ENCODE measurements at regions not wholly inside any gene's neighbourhood (a gene's known extent, or its start where the extent isn't known, plus 50 kb on each side); places are given as distances from the start of the nearest gene placed in this dataset.

DNA sequence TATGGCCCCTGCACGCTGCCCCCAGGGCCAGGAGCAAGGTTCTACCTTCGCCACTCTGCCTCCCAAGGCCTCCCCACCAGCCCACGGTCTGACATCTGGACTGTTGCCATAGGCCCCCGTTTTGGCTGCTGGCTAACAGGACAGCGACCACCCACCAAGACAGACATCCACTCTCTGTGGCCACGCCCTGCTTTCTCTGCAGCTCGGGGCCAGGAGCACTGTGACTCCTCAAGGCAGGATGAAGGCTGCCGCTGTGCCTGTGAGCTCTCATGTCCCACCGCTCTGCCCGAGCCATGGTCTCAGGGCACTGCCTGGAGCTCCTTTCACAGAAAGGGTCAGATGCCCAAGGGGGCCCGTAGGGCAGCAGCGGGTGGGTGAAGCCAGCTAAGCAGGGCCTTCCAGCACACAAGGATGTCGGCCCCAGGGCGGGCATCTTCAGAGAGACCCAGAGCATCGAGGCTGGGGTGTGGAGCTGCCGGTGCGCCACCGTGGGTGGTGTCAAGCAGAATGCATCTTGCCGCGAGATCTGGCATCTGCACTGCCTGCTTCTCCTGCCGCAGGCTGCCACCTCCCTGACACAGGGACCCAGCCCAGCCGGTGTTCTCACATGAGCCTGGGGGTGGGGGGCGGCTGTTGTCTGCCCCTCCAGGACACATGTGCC lies 92.2 kb upstream of the ADAMTS2 start:
- TF ChIP-seq, protein P1, sequence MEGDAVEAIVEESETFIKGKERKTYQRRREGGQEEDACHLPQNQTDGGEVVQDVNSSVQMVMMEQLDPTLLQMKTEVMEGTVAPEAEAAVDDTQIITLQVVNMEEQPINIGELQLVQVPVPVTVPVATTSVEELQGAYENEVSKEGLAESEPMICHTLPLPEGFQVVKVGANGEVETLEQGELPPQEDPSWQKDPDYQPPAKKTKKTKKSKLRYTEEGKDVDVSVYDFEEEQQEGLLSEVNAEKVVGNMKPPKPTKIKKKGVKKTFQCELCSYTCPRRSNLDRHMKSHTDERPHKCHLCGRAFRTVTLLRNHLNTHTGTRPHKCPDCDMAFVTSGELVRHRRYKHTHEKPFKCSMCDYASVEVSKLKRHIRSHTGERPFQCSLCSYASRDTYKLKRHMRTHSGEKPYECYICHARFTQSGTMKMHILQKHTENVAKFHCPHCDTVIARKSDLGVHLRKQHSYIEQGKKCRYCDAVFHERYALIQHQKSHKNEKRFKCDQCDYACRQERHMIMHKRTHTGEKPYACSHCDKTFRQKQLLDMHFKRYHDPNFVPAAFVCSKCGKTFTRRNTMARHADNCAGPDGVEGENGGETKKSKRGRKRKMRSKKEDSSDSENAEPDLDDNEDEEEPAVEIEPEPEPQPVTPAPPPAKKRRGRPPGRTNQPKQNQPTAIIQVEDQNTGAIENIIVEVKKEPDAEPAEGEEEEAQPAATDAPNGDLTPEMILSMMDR (IDR thresholded peaks at IDR 0.05), result no peak
- TF ChIP-seq POLR2A (IDR thresholded peaks at IDR 0.05), result no peak
- 61 to 69% methylated on average over 17 to 23 of the region's 23 CpGs for WGBS, 2 donors
- DNase-seq (ENCODE audit: low spot score in 2 of 2), result no peak
- intact Hi-C loops (cut with DNase I; ENCODE audit: low total_unique reads), result no loop called here
- H3K4me3 ChIP-seq (ENCODE audit: low read depth, poor library complexity, severe bottlenecking), result no peak overlapping the region

DNA sequence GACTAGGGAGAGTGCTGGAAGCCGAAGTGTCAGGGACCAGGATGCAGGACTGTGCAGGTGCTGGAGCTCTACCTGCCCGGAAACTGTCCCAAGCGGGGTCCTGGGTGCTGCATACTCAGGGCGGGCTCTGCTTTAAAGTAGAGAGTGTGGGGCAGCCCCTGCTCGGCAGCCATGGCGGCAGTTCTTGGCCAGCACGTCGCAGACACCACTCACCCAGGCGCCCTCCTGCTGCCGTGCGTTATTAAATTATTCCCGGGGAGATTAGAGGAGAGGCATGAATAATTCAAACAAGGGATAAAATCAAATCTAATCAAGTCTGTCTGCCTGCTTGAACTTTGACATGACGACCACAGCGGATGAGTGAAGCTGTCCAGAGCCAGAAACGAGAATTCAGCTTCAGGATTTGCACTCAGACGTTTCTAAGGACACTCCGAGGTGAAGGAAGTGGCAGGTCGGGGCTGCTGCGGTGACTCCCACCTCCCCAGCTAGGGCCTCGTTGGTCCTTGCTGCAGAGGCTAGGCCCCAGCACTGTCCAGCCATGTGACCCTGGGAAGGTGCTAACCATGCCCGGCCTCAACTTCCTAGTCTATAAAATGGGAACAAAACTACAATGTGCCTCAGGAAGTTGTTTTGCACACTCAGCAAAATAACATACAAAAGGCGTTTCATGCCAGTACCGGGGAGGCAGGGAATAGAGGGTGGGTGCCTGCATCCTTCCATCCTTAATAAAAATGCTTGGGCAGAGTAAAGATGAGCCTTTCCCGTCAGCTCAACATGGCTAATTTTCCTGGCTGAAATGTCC lies 91.3 kb upstream of the ADAMTS2 start:
- no peak for DNase-seq (ENCODE audit: low spot score in 2 of 2)
- intact Hi-C loops (cut with DNase I; ENCODE audit: low total_unique reads), result no loop called here
- H3K4me3 ChIP-seq (ENCODE audit: low read depth, poor library complexity, severe bottlenecking), result no peak overlapping the region
- TF ChIP-seq, protein P1 (IDR thresholded peaks at IDR 0.05), result no peak
- no peak for TF ChIP-seq POLR2A (IDR thresholded peaks at IDR 0.05)
- WGBS, 2 donors, result 82 to 85% methylated on average over 24 of the region's 24 CpGs

DNA sequence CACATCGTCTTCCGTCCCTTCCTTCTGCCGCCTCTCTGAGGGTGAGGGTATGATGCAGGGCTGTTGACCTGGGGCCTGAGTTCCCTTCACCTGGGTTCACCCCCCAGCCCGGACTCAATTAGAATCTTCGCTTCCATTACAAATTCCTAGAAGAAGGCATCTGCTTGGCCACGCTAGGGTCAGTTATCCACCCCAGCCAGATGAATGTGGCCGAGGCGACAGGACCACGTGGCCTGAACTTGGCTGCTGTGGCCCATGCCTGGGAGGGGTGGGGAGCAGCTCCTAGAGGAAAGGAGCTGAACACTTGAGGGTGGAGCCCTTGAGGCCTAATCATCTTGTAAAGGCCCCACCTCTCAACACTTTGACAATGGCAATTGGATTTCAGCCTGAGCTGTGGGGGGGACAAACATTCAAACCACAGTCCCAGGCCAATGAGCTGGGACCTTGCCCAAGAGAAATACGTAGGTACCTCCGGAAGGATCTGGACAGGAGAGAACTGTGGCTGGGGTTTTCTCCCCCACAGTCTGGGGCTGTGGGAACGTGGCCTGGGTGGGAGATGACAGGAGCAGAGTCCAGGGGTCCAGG lies 90.6 kb upstream of the ADAMTS2 start:
- intact Hi-C loops (cut with DNase I; ENCODE audit: low total_unique reads), result no loop called here
- WGBS, 2 donors, result 86 to 88% methylated on average over 12 of the region's 12 CpGs

DNA sequence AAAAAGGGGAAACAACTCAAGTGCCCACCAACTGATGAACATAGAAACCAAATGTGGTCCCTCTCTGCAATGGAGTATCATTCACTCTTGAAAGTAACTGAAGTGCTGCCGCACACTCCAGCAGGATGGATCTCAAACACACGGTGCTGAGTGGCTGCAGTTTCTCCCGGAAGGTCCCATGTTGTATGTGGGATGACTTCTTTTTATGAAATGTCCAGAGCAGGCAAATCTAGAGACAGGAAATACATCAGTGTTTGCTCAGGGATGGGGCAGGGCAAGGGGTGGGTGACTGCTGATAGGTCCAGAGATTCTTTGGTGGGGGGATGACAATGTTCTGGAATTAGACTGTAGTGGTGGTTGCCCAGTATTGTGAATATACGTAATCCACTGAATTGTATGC lies 89.9 kb upstream of the ADAMTS2 start:
- WGBS, 2 donors, result 82 to 93% methylated on average over 4 of the region's 4 CpGs
- intact Hi-C loops (cut with DNase I; ENCODE audit: low total_unique reads), result no loop called here

More for the DNA sequence above, 90.6 kb upstream of the ADAMTS2 start:
- DNase-seq (ENCODE audit: low spot score in 2 of 2), result no peak
- no peak overlapping the region for H3K4me3 ChIP-seq (ENCODE audit: low read depth, poor library complexity, severe bottlenecking)
- TF ChIP-seq, protein P1 (IDR thresholded peaks at IDR 0.05), result no peak
- TF ChIP-seq POLR2A (IDR thresholded peaks at IDR 0.05), result no peak

DNA sequence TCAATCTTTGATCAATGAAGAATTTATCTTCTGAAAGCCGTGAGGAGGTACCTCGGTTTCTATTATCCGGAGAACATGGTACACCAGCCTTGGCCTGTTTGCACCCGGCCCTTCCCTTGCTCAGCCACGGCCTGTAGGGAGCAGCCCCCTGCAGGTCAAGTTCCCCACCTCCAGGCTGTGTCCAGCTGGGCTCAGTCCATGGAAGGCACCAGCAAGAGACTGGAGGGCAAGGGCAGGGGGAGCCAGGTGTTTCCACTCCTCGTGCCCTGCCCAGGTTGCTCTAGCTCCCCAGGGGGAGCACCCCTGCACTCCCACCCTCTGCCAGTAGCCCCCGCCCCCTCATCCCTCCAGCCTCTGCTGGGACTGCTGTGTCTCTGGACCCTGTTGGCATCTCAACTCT lies 87.3 kb upstream of the ADAMTS2 start:
- no peak overlapping the region for H3K4me3 ChIP-seq (ENCODE audit: low read depth, poor library complexity, severe bottlenecking)
- intact Hi-C loops (cut with DNase I; ENCODE audit: low total_unique reads), result no loop called here
- no peak for TF ChIP-seq POLR2A (IDR thresholded peaks at IDR 0.05)
- TF ChIP-seq, protein P1 (IDR thresholded peaks at IDR 0.05), result no peak
- DNase-seq (ENCODE audit: low spot score in 2 of 2), result no peak
- 67 to 73% methylated on average over 7 of the region's 7 CpGs for WGBS, 2 donors

More for the DNA sequence above, 89.9 kb upstream of the ADAMTS2 start:
- TF ChIP-seq, protein P1 (IDR thresholded peaks at IDR 0.05), result no peak
- TF ChIP-seq POLR2A (IDR thresholded peaks at IDR 0.05), result no peak
- no peak for DNase-seq (ENCODE audit: low spot score in 2 of 2)
- H3K4me3 ChIP-seq (ENCODE audit: low read depth, poor library complexity, severe bottlenecking), result no peak overlapping the region

All from lower leg skin (tissue), 4 donors.